HK-2 (cell line): ENCODE measurements at regions not wholly inside any gene's neighbourhood (a gene's known extent, or its start where the extent isn't known, plus 50 kb on each side); places are given as distances from the start of the nearest gene placed in this dataset.

ENCODE experiments used
- DNase-seq: peaks from one replicate; pipeline ENCODE4 v3.0.0-alpha.2; 2018; ENCODE audit not compliant: unreplicated experiment

GRCh38 chr7:18364396-18364795, 131.2 kb upstream of the HDAC9 start:
- DNase-seq: no peak

- DNase-seq: no peak
Measured at GRCh38 chr7:18366394-18366793, 129.2 kb upstream of the HDAC9 start.

GRCh38 chr7:18369011-18369410, 126.5 kb upstream of the HDAC9 start:
- no peak for DNase-seq

- no peak for DNase-seq
Measured at GRCh38 chr7:18370633-18371032, 124.9 kb upstream of the HDAC9 start.

- DNase-seq: no peak
Measured at GRCh38 chr7:18378989-18379605, 116.5 kb upstream of the HDAC9 start.

- no peak for DNase-seq
Measured at GRCh38 chr7:18384491-18385143, 110.9 kb upstream of the HDAC9 start.

- no peak for DNase-seq
Measured at GRCh38 chr7:18386607-18387006, 108.9 kb upstream of the HDAC9 start.

- DNase-seq: no peak
Measured at GRCh38 chr7:18387191-18387735, 108.3 kb upstream of the HDAC9 start.

GRCh38 chr7:18390535-18390907, 105.0 kb upstream of the HDAC9 start:
- no peak for DNase-seq

GRCh38 chr7:18393465-18394118, 102.0 kb upstream of the HDAC9 start:
- no peak for DNase-seq

- no peak for DNase-seq
Measured at GRCh38 chr7:18395868-18396267, 99.7 kb upstream of the HDAC9 start.

GRCh38 chr7:18396953-18397352, 98.6 kb upstream of the HDAC9 start:
- no peak for DNase-seq

GRCh38 chr7:18399436-18400235, 95.9 kb upstream of the HDAC9 start:
- DNase-seq: no peak

- no peak for DNase-seq
Measured at GRCh38 chr7:18400275-18400674, 95.3 kb upstream of the HDAC9 start.

- no peak for DNase-seq
Measured at GRCh38 chr7:18400726-18401125, 94.8 kb upstream of the HDAC9 start.

GRCh38 chr7:18401757-18402156, 93.8 kb upstream of the HDAC9 start:
- DNase-seq: no peak

- DNase-seq: no peak
Measured at GRCh38 chr7:18402488-18403183, 92.9 kb upstream of the HDAC9 start.

GRCh38 chr7:18405726-18406125, 89.8 kb upstream of the HDAC9 start:
- DNase-seq: no peak

- no peak for DNase-seq
Measured at GRCh38 chr7:18407385-18407784, 88.2 kb upstream of the HDAC9 start.

- no peak for DNase-seq
Measured at GRCh38 chr7:18408461-18408860, 87.1 kb upstream of the HDAC9 start.

- no peak for DNase-seq
Measured at GRCh38 chr7:18408868-18409267, 86.7 kb upstream of the HDAC9 start.

- DNase-seq: no peak
Measured at GRCh38 chr7:18413447-18413846, 82.1 kb upstream of the HDAC9 start.
